ENCODE measurements at regions not wholly inside any gene's neighbourhood (a gene's known extent, or its start where the extent isn't known, plus 50 kb on each side); places are given as distances from the start of the nearest gene placed in this dataset.
"Not testable (repeated sequence)": the region's sequence is repeated elsewhere in the genome, so short reads cannot be mapped to it uniquely, and the experiment has no call there.

GRCh38 chr20:29296256-29297230 lies 1960.9 kb upstream of the DEFB115 start:
- DNase-seq, result no peak

GRCh38 chr20:29297411-29298270 lies 1959.8 kb upstream of the DEFB115 start:
- no peak for DNase-seq

- DNase-seq, result no peak
Observed at GRCh38 chr20:29298271-29298590, 1959.2 kb upstream of the DEFB115 start.

- DNase-seq, result no peak
Observed at GRCh38 chr20:29298759-29299613, 1958.5 kb upstream of the DEFB115 start.

GRCh38 chr20:29299811-29300578 lies 1957.5 kb upstream of the DEFB115 start:
- DNase-seq, result no peak

- no peak for DNase-seq
Observed at GRCh38 chr20:29300579-29301551, 1956.6 kb upstream of the DEFB115 start.

- no peak for DNase-seq
Observed at GRCh38 chr20:29301624-29302259, 1955.7 kb upstream of the DEFB115 start.

- no peak for DNase-seq
Observed at GRCh38 chr20:29302979-29303644, 1954.4 kb upstream of the DEFB115 start.

GRCh38 chr20:29306390-29307072 lies 1950.9 kb upstream of the DEFB115 start:
- no peak for DNase-seq

- DNase-seq, result not testable (repeated sequence)
Observed at GRCh38 chr20:29307484-29307883, 1950.0 kb upstream of the DEFB115 start.

- DNase-seq, result not testable (repeated sequence)
Observed at GRCh38 chr20:29308956-29309355, 1948.5 kb upstream of the DEFB115 start.

GRCh38 chr20:29309481-29309880 lies 1948.0 kb upstream of the DEFB115 start:
- DNase-seq, result not testable (repeated sequence)

GRCh38 chr20:29311046-29311445 lies 1946.4 kb upstream of the DEFB115 start:
- DNase-seq, result not testable (repeated sequence)

- not testable (repeated sequence) for DNase-seq
Observed at GRCh38 chr20:29312679-29313078, 1944.8 kb upstream of the DEFB115 start.

- no peak for DNase-seq
Observed at GRCh38 chr20:29313481-29313880, 1944.0 kb upstream of the DEFB115 start.

- DNase-seq, result no peak
Observed at GRCh38 chr20:29314294-29314693, 1943.2 kb upstream of the DEFB115 start.

GRCh38 chr20:29318871-29319461 lies 1938.5 kb upstream of the DEFB115 start:
- DNase-seq, result no peak

- no peak for DNase-seq
Observed at GRCh38 chr20:29319725-29320124, 1937.7 kb upstream of the DEFB115 start.

All from suppressor macrophage treated with lipopolysaccharide for 4 hours (primary cell).